Inferior parietal cortex (tissue), 1 donor: ENCODE measurements at regions not wholly inside any gene's neighbourhood (a gene's known extent, or its start where the extent isn't known, plus 50 kb on each side); places are given as distances from the start of the nearest gene placed in this dataset.
"Not testable (repeated sequence)": the region's sequence is repeated elsewhere in the genome, so short reads cannot be mapped to it uniquely, and the experiment has no call there.

Experiments
- DNase-seq: peaks from one replicate; pipeline ENCODE4 v3.0.0-alpha.2; 2016; ENCODE audit errors: extremely low spot score

DNA sequence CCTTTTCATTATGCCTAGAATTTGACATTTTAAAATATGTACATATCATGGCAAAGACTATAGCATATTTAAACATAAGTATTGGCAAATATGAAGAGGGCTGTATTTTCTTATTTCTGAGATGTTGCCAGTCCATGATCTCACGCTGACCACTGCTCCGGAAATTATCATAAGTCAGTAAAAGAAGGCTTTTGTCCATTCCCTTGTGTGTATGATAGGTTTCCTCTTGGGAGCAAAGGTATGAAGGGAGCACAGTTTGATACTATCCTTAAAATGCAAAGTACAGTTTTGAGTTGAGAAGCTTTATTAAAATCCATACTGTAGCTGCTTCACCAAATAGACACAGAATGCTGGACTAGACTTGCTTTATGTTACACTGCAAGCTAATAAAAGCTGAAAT is 52.6 kb upstream of the AGA start:
- DNase-seq: no peak

DNA sequence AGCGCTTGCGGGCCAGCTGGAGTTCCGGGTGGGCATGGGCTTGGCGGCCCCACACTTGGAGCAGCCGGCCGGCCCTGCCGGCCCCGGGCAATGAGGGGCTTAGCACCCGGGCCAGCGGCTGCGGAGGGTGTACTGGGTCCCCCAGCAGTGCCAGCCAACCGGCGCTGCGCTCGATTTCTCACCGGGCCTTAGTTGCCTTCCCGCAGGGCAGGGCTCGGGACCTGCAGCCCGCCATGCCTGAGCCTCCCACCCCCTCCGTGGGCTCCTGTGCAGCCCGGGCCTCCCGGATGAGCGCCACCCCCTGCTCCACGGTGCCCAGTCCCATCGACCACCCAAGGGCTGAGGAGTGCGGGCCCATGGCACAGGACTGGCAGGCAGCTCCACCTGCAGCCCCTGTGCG is 53.4 kb upstream of the AGA start:
- not testable (repeated sequence) for DNase-seq

DNA sequence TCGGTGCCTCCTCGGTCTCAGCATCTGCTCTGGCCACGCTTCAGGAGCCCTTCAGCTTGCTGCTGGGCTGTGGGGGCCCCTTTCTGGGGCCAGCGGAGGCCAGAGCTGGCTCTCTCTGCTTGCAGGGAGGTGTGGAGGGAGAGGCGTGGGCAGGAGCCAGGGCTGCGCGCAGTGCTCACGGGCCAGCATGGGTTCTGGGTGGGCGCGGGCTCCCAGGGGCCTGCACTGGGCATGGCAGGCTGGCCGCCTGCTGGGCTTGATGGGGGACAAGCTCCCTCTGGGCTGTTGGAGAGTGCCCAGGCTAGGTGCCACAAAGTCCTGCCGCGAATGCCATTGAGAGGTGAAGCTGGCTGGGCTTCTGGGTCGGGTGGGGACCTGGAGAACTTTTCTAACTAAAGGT is 57.3 kb upstream of the AGA start:
- DNase-seq: no peak

DNA sequence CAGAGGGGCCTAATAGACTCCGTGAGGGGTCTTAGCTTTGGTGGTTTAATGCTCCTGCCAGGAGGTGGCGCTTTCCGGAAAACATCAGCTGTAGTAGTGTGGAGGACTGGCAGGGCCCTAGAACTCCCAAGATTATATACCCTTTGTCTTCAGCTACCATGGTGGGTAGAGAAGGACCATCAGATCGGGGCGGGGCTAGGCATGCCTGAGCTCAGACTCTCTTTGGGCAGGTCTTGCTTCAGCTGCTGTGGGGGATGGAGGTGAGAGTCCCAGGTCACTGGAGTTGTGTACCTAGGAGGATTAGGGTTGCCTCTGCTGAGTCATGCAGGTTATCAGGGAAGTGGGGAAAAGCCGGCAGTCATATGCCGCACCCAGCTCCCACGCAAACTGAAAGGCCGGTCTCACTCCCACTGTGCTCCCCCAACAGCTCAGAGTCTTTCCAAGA is 63.0 kb upstream of the AGA start:
- no peak for DNase-seq

DNA sequence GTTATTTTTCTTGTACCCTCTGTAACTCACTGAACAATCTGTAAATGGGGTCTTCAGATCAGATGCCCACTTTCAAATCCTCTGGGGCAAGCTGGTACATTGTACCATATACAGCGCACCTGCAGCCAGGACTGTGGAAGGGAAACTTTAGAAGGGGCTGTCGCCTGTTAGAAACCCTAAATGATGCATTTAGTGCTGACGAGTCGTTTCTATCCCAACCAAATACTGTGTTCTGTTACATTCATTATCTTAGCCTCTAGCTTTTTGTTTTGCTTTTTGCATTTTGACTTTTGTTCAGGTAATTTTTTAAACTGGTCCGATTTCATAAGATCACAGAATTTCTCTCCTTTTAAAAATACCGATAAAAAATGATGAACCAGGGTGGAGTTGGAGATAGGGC is 66.4 kb upstream of the AGA start:
- DNase-seq: no peak

DNA sequence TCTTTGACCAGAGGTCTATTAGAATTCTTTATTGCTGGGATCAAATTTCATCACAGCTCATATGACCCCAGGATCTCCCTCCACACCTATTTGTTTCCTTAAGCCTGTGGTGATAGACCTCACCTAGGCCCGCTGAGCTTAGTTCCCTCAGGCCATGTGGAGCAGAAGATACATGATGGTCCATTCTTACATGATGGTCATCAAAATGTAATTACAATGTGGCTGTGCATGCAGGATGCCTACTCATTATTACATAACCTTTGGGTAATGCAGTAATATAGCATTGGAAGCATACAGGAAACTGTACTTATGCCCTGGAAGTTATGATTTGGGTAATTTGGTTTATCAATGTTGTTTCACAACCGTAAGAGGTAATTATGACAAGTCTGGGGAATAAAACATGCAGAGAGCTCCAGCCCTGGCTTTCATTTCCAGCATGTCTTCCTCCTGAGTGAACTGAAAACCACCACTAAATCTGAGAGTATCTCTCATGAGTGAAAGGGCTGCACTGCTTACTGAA is 67.0 kb upstream of the AGA start:
- DNase-seq: no peak

DNA sequence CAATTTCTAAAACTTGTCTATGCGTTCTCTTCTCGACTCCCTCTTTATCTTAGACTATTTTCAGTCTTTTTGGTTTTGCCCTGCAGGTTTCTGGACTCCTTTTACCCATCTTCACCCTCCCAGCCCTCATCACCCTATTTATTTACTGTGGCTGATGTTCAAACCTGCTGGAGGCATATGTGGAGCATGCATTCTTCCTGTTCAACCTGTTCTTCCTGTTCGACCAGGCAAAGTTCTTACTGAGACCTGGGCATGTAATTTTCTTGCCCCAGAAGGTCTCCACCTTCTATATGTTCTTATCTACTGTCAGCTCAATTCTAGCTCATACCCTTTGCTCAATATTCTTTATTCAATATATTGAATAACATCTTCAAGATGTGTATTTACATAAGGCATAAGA is 69.4 kb upstream of the AGA start:
- no peak for DNase-seq

DNA sequence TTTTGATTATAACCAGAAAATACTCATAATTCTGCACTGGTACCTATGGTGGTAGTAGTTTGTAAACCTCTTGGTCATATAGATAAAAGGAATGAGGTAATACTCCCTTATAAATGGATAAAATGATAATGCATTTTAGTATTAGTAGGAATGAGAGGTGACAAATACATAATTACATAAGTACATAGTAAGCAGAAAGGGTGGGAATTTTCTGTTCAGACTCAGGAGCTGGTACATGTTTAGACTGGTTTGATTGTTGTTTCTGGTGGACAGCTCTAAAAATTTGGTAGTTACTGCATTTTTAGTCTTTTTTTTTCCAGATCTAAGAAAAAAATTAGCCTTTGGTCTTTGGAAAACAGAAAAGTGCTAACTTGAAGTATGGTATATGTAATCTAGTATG is 70.4 kb upstream of the AGA start:
- no peak for DNase-seq

DNA sequence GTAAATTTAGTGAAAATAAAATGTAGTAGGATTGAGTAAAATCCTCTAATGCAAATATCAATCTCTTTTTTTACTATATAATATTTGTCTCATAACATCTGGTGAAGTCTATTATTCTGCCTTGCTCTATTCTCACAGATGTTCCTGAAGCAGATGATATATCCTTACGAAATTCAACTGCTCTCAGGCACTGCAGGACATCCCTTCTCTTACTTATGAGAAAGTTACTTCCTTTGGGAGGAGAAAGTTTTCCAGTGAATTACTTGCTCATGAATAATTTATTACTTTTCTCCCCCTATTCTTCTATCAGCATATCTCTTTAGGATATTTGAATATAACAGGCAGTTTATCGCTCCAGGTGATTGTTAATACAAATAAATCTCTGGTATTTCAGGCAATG is 75.6 kb upstream of the AGA start:
- no peak for DNase-seq

DNA sequence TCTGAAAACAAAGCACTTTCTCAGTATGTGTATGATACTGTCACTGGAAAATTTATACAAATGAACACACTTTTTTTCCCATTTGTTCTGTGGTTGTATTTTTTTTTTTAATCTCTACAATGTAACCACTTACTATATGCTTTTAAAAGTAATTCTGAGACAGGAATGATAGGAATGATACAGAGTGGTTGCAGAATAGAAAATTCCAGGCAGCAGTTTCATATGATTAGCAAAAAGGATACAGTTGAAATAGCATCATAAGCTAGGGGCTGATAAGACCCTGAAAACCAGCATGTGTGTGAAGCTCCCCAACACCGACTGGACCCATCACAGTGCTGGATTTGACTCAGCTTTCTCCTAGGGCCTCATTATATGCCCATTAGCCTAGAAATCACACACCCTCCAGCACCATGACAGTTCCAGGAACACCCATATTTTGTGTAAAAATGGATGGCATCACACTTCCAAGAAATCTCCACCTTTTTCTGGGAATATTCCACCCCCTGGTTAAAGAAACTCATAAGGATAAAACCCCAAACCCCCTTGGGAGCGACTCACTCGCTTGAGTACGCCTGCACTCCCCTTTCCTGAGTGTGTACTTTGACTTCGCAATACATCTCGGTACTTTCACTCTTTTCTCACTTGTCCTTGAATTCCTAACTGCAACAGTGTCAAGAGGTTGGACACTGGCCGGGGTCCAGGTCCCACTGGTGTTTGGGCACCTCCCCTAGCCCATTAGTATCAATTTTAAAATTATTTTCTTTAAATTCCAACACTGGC is 77.4 kb upstream of the AGA start:
- no peak for DNase-seq

DNA sequence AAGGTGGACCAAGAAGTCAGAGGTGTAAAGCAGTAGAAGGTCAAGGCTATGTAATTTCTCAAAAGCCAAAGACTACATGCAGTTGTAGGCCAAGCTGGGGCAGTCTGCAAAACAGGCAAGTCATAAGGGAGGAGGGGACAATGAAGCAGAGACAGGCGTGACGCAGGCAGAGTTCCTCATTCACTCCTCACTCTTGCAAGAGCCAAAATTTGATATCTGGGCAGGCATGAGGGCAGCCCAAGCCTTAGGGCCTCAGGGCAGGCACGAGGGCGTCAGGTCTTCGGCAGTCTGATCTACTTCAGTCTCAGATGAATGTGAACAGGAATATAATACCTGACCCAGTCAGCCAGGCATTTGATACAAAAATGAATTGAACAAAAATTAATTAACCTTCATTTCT is 86.4 kb upstream of the AGA start:
- DNase-seq: no peak

DNA sequence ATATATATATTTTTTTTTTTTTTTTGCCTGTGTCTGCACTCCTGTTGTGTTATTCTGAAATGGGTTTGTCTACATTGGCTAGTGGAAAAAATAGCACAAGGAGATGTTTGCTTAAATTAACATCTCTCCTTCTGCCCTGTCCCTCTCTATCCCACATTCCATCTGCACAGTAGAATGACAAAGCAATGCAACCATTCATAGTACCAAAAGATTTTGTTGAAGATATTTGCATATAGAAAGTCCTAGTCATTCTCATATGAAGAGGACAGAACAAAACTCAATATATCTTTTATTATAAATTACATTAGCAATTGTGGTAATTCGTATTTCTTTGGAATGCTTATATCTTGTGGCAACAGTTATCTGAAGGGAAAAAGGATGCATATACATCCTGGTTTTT is 88.3 kb upstream of the AGA start:
- DNase-seq: no peak

DNA sequence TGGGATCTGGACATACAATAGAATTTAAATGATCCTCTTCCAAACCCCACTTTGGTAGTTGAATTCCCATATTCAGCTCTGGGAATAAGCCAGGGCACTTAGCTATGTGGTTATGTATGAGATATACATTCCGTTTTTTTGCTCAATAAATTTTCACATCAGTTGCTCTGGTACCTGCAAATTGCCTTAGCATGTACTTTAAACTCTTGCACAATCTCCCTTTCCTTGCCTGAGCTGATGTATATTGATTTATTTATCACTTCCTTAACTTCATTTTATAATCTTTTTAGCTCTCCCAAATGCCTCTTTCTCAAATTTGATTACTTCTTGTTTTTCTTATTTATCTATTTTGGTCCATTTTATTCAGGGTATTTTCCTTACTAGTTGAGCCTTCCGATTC is 90.1 kb upstream of the AGA start:
- no peak for DNase-seq

DNA sequence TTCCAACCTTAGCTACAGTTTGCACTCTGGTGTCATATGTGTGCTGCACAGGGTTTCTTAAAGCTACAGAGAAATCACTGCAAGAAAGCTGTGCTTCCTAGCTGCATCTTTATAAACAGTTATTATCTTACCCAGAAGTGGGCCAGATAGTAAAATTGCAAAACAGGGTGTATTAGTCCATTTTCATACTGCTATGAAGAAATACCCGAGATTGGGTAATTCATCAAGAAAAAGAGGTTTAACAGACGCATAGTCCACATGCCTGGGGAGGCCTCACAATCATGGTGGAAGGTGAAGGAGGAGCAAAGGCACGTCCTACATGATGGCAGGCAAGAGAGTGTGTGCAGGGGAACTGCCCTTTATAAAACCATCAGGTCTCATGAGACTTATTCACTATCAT is 92.6 kb upstream of the AGA start:
- DNase-seq: not testable (repeated sequence)

DNA sequence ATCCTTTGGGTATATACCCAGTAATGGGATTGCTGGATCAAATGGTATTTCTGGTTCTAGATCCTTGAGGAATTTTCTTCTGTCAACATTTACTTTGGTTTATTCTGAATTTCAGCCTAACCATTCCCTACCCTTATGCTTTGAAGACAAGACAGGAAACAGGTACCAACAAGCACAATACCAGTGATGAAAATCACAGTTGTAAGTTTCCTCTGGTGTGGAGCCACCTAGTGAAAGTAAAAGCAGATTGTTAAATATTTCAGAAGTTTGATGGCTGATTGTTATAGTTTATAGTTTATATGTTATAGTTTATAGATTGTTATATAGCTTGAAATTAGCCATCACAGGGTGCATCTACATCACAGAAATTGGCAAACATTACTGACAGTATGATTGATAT is 104.5 kb upstream of the AGA start:
- no peak for DNase-seq

DNA sequence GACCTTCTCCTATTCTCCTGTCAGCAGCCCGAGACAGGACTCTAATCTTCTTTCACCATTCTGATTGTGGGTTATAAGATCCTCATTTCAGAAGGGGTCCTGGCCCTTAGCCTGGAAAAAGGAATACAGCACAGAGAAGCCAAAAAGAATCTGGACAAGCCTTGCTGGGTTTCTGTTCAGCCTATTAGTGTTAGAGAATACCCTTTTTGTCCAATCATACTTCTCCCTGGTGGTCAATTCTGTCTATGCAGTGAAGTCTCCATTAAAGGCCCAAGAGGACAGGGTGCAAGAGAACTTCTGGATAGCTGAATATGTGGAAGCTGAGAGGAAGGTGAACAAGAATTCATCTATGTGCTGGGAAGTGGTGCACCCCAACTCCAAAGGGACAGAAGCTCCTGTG is 105.7 kb upstream of the AGA start:
- DNase-seq: no peak

DNA sequence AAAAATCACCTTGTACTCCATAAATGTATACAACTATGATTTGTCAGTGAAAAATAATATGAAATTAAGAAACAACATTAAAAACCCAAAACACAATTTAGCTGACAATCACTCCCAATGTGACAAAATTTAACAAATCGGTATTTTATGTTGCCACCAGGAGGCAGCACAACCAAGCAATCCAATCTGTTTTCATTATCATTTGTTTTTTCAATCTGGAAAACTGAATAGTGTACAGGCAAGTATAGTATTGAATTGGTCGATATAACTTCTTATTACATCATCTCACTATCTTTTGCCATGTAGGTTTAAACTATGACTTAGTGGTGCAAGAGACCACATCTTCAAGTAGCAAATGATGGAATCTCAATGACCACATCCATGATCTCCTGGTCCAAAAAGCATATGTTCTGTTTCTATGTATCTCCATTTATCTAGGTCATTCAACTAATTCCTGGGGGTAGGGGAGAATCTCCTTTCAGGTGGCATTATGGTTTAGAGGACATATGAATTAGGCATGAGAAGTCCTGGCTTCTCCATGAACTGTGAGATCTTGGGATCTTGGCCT is 112.9 kb upstream of the AGA start:
- peak; percentile 62 for DNase-seq

DNA sequence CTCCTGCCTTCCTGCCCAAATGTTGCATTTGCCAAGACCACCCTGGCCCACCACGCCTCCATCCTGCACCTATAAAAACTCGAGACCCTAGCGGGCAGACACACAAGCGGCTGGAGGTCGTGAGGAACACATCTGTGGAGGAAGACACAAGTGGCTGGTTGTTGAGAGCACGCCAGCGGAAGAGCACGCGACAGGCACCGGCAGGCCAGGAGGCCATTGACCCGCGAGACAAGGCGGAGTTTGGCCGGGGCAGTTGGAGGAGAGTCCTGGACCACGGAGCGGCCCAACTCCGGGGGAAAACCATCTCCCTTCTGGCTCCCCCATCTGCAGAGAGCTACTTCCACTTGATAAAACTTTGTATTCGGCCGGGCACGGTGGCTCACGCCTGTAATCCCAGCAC is 115.2 kb upstream of the AGA start:
- no peak for DNase-seq

DNA sequence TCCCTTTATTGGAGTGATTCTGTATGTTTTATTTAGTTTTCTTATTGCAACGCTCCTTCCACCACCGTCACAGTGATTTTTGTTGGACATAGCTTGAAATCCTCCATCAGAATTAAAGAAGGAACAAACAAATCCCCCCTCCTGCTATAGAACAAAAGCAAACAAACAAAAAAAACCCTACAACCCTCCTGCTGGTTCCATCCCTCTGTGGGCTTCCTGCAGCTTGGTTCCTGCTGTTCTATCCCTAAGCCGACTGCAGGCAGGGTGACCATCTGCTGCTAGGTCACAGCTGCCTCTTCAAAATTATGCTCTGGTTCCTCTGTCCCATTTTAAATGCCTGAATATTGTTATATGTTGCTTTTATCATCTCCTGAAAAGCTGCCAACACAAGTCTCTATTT is 116.8 kb upstream of the AGA start:
- no peak for DNase-seq

DNA sequence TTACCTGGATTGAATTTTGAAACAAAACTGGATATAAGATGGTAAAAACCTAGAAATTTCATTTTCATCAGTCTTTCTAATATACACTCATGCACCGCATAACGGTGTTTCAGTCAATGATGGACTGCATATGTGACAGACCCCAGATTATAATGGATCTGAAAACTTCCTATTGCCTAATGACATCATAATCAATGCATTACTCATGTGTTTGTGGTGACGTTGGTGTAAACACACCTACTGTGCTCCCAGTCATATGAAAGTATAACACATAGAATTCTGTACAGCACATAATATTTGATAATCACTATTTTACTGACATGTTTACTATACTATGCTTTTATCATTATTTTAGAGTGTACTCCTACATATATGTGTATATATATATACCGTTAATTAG is 119.9 kb upstream of the AGA start:
- DNase-seq: no peak

DNA sequence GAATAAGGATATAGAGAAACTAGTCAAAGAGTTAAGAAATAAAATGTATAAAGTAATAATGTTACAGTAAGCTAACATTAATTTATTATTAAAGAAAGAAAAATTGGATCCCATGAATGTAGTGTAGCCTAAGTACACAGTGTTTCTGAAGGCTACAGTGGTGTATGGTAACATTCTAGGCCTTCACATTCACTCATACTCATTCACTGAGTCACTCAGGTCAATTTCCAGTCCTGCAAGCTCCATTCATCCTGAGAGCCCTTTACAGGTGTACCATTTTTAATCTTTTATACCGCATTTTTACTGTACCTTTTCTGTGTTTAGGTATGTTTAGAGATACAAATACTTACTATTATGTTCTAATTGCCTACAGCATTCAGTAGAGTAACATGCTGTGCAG is 120.6 kb upstream of the AGA start:
- no peak for DNase-seq

DNA sequence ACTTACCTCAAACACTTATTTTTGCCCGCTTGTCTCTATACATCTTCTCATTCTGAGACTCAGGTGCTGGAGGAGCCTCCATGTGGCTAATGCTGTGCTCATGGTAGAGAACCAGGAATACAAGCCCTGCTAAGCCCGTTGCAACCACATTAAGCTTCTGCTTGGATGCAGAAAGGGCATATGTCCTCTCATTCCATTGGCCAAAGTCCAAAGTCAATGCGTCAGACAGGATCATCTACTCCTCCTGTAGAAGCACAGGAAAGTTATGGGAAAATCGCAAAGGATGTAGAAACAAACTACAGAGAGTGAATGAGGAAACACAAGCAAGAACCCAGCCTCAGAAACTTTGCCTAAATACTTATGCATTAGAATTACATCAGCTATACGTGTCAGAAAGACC is 124.5 kb upstream of the AGA start:
- no peak for DNase-seq

DNA sequence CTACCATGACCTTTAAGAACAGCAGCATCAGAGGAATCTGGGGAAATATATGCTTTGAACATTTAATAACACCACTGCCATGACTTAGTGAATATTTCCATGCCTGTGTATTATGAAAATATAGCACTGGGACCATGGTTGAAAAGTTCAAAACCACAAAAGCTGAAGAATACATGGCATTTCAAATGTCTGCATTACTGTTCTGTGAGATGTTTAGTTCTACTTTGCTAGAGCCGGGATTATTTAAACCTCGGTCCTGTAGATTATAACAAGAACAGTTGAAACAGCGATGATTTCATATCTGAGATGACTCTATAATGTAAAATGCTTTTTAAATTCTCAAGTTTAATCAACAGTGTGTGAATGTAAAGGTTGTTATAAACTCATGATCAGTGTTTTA is 126.7 kb upstream of the AGA start:
- DNase-seq: no peak

DNA sequence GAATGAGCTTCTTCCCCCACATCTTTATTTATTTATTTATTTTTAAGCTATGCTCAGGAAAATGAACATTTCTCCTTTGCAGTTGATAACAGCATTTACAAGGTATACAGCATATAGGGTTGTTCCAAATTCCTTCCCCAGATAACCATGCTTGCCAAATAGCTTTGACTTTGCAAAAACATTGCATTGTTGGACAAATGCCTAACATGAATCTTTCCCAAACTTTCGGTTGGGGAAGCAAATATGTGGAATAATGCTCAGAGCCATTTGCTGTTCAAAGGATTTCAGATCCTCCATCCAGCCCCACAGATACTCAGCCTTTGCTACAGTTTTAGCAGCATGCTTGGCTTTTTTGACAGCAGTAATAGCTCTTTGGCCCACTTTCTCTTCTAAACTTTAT is 127.2 kb upstream of the AGA start:
- no peak for DNase-seq
